ENCODE measurements at regions not wholly inside any gene's neighbourhood (a gene's known extent, or its start where the extent isn't known, plus 50 kb on each side); places are given as distances from the start of the nearest gene placed in this dataset.

DNA sequence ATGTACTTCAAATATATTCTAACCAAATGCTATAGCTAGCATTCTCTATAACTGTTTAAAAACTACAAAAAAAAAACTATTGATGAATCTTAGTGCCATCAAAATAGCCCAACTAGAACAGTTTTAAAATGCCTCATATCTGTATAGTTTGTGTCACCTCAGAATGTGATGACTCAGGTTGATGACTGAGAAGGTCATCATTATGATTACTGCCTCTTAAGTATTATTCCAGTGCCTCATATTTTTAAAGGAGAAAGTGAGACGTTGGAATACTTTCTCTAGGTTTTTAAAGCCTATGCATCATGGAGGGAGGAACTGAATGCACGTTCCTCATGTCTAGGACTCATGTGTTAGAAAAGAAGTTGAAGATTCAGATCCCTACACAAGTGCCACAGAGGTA lies 88.2 kb downstream of the TMA16 start:
- DNase-seq (ENCODE audit: low read depth in 2 of 2), result no peak

DNA sequence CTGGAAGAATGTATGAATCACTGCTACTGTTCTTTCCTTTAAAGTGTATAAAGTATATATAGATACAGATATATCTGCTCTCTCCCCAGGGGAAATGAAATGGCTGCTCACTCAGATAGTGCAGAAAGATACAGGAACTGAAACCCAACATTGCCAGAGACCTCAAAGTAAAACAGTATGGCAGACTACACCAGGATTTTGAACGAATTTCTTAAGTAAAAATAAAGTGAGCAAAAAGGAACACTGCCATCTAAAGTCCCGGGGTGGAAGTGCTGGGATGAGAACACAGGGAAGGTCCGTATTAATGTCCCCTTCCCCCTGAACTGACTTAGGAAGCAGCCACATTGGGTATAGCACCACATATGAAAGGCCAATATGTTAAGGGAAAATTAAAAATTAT lies 93.4 kb downstream of the TMA16 start:
- DNase-seq (ENCODE audit: low read depth in 2 of 2), result no peak

DNA sequence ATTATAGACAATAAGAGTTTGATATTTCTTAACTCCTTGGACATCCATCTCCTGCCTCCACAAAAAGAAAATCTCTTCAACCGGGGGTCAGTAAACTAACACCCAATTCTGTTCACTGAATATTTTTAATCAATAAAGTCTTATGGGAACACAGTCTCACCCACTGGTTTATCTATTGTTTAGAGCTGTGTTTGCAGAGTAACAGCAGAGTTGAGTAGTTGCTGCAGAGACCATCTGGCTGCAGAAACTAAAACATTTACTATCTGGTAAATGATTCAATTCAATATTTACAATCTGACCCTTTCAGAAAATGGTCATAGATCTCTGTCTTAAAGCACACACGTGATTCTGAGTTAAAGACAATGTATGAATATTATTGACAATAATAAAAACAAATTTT lies 94.0 kb downstream of the TMA16 start:
- no peak for DNase-seq (ENCODE audit: low read depth in 2 of 2)

DNA sequence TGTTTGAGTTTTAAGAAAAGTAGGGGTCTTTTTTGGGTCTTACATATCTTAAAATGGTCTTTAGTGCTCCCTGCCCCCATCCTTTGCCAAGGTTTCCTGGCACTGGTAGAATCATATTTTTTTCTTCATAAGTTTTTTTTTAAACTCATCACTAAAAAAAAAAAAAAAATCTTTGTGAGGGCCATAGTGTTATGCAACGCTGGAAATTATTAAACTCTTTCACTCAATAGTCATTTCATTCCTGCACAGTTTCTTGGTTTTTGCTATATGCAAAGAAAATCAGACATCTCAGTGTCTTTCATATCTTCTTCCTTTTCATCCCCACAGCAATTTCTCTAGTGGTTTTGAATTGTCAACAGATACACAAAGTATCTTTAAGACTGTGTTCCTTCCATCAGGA lies 95.6 kb downstream of the TMA16 start:
- no peak for DNase-seq (ENCODE audit: low read depth in 2 of 2)

DNA sequence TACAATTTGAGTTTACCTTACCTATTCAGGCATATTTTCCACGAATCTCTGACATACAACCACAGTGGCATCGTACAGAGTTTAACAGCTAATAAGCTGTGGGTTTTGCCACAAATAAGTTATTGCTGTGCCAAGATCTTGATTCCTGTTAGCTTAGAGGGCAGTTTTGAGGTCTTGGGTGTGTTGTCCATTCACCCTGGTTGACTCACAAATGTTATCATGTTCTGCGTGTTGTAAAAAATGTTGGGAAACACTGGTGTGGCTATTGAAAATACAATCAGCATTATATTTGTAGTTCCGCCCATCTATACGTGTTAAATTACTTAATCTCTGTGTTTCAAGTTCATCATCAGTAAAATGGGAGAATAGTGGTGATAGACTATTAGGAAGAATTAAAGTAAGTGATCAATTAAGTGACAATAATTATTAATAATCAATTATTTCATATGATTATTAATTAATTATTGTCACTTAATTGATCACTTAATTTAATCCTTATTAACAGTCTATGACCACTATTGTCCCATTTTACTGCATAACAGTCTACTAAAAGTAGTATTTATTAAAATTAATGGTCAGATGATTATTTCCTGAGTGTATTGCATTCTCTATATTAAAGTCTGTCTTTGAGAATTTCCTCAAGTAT lies 96.3 kb downstream of the TMA16 start:
- DNase-seq (ENCODE audit: low read depth in 2 of 2), result no peak

DNA sequence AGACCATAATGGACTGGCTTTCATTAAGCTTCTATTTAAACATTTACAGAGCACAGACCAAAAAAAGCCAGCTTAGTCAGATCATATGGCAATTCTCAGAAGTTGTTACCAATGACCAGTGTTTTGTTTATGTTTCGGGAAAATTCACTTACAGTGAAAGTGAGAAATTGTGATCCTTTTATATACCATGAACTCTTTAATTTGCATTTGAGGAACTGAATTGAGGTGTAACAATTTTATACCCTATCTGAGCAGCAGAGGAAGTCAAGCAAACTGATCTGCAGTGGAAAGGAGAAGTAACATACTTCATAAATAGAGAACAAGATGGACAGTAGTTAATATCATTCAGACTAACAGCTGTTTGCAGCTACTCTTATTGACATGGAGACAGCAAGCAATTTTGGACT lies 97.1 kb downstream of the TMA16 start:
- DNase-seq (ENCODE audit: low read depth in 2 of 2), result no peak

DNA sequence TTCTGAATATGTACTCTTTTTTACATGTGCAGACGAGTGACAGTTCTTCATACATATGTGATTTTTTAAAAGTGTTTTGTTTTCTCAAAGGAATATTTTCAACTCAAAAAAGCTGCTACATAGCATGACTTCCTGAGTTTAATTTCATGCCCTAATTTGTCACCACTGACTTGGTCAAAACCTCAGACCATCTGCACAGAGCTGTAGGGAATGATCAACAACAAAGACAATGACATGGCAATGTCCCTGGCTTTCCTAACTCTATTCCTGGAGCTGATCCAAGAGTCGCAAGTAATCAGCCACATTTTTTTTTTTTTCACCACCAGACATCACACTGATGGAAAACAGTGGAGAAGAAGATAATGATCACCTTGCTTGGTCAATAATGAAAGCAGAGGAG lies 97.7 kb downstream of the TMA16 start:
- DNase-seq (ENCODE audit: low read depth in 2 of 2), result no peak

DNA sequence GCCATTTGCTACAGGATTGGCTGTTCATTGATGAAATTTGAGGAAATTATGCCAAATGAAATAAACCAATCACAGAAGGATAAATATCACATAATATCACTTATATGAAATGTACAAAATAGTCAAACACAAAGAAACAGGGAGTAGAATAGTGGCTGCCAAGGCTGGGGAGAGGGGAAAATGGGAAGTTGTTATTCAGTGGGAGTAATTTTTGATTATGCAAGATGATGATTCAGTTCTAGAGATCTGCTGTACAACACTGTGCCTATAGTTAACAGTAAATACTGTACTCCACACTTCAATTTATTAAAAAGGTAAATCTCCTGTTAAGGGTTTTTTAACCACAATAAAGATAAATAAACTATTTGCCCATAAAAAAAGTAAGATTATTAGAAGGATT lies 101.1 kb downstream of the TMA16 start:
- DNase-seq (ENCODE audit: low read depth in 2 of 2), result no peak

DNA sequence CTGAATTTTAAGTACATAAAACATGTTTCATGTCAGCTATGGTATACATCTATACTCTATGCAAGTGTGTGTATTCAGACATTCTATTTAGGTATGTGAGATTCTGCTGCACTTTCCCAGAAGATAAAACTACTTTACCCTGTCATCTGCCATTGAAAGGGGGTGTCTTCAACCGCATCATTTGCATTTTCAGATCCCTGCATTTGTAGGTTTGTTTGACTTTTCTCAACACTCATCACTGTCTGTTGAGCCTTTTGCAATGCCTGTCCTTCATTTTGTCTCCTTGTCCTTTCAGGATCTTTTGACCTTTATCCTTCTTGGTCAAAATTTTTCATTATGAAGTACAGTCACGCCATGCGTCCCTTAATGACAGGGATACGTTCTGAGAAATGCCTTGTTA lies 103.5 kb downstream of the TMA16 start:
- DNase-seq (ENCODE audit: low read depth in 2 of 2), result no peak

DNA sequence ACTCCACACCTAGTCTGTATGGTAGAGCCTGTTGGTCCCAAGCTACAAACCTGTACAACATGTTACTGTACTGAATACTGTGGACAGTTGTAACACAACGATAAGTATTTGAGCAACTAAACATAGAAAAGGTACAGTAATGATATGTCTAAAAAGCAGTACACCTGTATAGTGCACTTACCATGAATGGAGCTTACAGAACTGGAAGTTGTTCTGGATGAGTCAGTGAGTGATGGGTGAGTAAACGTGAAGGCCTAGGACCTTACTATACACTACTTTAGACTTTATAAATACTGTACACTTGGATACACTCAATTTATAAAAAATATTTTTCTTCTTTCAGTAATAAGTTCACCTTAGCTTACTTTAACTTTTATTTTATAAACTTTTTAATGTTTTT lies 104.0 kb downstream of the TMA16 start:
- DNase-seq (ENCODE audit: low read depth in 2 of 2), result no peak

DNA sequence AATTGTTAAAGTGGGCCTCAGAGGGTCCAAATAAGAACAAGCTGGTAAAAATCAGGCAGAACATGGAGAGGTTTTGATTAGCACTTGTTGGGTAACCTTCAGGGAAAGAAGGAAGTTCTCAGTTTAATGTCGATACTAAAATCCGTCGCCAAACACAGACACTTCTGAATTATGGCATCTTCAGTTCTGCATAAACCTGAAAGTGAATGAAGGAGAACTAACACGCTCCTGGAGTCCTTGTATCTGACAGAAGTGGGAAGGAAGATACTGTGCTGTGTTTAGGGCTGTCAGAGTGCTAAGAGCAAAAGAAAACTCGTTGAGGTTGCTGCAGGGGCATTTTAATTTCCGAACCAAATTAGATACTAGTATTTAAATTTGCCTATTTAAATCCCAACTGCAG lies 106.2 kb downstream of the TMA16 start:
- no peak for DNase-seq (ENCODE audit: low read depth in 2 of 2)

DNA sequence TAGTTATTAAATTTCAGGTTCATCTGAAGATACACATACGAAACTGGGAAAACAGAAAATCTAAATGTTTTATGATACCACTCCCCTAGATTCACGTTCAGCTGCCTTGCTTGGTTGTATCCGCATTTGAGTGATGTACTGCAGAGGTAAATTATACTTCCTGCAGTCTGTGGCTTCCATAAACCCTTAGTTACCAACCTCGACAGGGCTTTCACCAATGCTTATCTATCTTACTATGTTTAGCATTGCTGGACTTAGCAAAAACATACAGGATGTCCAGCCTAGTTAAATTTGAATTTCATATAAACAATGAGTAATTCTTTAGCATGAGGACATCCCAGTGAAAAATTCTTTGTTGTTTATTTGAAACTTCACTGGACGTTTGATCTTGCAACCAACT lies 108.8 kb downstream of the TMA16 start:
- DNase-seq (ENCODE audit: low read depth in 2 of 2), result no peak

DNA sequence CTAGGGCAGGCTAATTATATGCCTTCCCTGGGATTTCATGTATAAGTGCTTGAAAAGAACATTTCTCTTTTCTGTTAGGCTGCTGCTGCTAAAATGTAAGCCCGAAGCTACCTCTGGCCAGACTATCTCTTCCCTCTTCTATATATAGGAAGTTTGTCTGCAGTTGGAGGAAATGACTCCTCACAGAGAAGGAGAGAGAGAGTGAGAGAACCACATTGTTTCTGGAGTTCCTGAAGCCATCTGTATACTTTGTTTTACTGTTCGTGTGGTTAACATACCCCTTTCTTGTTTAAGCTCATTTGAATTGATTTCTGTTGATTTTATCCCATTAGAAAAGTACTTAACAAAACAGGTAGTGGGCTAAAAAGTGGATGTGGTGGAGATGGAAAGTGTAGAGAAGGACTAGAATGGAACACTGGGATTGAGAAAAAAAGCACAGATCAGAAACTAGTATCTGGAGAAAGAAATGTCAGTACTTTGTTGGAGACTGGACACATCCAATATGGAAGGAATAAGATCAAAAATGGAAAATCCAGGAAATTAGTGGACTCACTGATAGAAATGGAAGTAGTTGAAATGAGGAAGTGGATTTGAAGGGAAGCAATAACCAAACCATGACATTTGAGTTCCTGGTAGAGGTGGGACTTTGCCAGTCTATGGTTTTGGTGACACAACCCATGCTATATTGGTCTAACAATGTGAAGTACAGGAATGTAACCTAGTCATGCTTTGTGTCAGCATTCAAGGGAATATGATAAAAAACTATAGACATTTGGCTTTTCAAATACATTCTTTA lies 112.6 kb downstream of the TMA16 start:
- no peak for DNase-seq (ENCODE audit: low read depth in 2 of 2)

DNA sequence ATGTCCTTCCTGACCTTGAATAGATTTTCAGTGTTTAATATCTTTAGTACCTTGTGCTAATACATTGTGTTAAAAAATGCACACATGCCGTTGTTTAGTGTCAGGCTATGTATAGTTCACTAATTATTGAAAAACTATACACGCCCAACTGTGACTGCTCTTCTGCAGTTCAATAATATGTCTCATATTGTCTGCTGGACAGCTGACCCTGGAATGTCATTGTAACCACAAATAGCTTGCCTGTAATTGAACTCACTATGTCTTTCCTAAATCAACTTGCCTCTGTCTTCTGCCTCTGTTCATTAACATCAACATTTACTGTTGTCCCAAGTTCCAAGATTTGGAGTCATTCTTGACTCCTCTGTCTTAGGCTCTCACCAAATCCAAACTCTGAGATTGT lies 114.5 kb downstream of the TMA16 start:
- DNase-seq (ENCODE audit: low read depth in 2 of 2), result no peak

DNA sequence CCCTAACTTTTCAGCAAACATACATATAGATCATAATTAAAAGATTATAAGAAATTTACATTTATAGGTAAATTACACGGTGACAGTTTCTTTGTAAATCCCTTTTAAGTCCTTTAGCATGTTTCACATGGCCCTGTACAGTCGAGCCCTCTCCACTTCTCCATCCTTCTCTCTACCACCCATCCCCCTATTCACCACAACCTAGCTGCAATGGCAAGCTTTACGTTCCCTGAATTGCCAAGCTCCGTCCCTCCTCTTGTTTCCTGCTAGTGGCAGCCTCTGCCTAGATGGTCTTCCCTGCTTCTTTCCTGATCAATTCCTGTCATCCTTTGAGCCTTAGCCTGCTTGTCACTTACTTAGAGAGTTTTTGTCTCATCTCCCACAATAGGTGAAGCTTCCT lies 116.2 kb downstream of the TMA16 start:
- no peak for DNase-seq (ENCODE audit: low read depth in 2 of 2)

DNA sequence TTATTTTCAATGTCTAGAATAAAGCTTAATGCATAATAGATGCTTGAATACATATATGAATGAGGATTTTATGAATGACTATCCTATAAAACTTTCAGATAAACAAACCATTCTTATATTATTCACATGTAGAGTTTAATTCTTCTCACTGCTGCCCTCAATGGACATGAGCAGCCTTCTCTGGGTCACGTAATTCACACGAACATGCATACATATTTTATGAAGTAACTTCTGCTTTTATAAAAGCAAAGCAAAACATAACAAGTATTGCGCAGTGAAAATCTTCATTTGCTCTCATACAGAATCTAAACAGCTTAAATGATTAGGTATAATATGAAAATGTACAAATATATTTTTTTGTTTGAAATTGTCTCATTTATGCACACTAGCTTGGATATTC lies 116.7 kb downstream of the TMA16 start:
- DNase-seq (ENCODE audit: low read depth in 2 of 2), result no peak

DNA sequence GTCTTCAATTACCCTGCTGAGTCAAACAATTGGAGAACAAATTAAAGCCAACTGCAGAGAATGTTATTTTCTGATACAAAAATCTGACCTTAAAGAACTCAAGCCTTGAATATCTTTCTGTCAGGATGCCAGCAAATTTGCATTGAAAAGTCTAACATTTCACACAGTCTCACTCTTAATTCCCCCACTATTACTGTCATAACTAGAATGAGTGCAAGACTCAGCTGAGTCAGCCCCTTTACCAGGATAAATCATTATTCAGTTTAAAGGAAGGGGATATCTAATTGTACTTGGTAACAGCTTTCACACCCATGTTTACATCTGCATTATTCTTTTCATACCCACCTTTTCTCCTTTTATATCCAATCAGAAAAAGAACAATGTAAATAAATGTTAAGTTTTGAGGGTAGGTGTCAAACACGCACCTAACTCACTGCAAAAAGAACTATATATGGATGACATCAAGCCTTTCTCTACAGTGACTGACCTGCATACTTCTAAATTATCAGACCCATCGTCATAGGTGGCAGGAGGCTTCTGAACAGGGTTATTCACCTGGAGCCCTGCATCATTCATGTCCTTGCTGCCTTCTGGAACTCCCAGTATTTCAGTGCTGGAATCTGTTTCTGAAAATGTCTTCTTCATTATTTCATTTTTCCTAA lies 117.4 kb downstream of the TMA16 start:
- DNase-seq (ENCODE audit: low read depth in 2 of 2), result no peak

DNA sequence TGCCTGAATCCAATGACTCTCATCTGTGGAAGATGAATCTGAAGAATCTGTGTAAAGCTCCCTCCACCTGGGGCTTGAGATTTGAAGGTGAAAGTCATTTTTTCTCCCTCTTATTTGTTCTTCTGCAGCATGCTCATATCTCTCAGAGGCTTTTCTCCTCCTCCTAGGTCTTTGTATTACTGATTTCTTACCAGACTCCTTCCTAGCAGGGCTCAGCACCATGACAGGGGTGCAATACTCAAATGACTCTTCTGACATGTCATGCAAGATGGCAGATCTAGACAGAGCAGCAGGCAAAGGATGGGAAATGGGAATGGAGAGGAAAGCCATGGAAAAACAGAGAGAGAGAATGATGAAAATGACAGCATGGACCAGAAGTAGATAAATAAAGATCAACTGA lies 118.3 kb downstream of the TMA16 start:
- DNase-seq (ENCODE audit: low read depth in 2 of 2), result no peak

DNA sequence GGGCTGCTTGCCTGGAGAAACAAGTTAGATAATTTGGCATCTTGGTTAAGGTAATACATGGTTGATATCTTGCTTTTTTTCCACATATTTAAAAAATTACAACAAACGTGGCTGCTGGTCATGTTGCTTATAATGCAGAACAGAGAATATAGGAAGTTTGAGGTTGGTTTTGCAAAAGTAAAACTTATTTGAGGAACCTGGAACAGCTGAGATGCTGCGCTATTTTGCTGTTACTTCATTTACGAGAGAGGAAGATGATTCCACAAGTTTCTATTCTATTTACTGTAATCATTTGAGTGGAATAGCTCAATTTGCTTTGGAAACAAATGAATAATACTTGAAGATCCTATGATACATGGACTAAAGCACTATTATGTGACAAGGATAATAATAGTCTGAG lies 118.9 kb downstream of the TMA16 start:
- DNase-seq (ENCODE audit: low read depth in 2 of 2), result no peak

DNA sequence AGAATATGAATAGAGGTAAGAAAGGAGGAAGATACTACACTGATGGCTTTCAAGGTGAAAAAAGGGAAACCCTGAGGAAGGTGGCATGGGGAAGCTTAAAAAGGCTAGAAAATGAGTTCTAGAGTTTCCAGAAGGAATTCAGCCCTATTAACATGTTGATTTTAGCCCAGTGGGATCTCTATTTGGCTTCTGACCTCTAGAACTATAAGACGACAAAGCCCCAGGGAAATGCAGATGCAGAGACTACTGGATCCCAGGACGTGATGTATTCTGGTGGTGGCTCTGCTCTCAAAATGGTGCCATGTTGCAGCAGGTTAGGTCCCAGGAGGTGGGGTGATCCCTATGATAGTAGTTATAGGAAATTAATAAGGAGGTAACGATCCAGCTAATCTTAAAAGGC lies 120.4 kb downstream of the TMA16 start:
- DNase-seq (ENCODE audit: low read depth in 2 of 2), result no peak

DNA sequence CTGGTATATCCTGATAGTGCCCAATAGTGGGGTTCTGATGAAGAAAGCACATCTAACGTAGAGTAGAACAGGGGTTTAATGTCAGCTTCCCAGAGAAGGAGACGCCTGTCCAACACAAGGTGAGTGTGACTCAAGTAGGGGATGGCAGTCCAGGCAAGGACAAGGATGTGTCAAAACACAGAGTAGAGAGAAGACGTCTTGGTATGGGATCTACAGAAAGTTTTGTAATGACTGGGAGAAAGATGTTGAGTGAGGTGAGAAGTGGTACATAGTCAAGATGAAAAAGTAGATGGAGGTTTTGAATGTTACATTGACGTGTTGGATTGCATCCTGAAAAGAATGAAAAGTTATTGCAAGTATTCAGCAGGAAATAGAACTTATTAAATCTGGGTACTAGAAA lies 124.4 kb downstream of the TMA16 start:
- DNase-seq (ENCODE audit: low read depth in 2 of 2), result no peak

DNA sequence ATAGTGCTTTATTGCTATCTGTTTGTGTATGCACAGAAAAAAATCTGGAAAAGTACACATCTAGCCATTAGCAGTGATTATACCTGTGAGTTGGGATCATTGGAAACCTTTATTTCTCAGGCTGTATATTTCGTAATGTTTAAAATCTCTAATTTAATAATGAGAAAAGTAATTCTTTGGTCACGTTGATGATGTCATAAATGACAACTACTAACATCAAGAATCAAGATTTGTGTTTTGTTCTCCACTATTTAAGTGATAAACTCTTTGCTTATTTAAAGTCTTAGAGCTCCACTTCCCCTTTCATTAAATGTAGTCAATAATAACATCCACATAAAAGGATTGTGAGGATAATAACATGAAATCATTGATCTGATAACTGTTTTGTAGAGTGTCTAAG lies 126.2 kb downstream of the TMA16 start:
- DNase-seq (ENCODE audit: low read depth in 2 of 2), result no peak

DNA sequence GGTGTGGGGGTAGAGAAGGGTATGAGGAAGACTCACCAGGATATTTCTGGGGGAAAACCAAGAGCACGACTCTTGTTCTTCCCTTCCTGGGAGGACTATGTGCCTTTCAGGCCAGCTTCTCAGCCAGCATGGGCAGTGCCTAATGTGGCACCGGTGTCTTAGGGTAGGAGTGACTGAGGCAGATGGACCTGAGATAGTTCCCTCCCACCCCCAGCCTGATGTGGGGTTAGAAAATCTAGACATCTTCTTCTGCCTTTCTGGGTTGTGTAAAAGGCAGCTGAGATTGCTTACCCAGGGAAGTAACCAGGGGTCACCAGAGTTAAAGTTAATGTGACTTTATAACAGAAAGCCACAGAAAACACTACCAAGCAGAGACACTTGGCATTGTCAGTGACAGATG lies 127.3 kb downstream of the TMA16 start:
- DNase-seq (ENCODE audit: low read depth in 2 of 2), result no peak

All from stimulated activated CD4-positive, alpha-beta T cell treated with anti-CD3 and anti-CD28 coated beads, Interleukin-12 subunit alpha, Interleukin-12 subunit beta, amount 100 ng/mL, for 24 hours (primary cell).